Body of pancreas (tissue), 4 donors: ENCODE measurements at regions not wholly inside any gene's neighbourhood (a gene's known extent, or its start where the extent isn't known, plus 50 kb on each side); places are given as distances from the start of the nearest gene placed in this dataset.

Experiments
- ATAC-seq: fragments of 150-250 bp; one replicate; pipeline ENCODE4 v1.9.1; 2016
- DNase-seq, 4 donors: peaks; one replicate each; pipeline ENCODE4 v3.0.0-alpha.2; 2019
- H3K27ac ChIP-seq, 4 donors: fragments of 200-600 bp; sonication (generic); 1 replicate in 3 of 4; 2 replicates in 1 of 4; pipeline versions ENCODE4 v1.5.1 to v1.6.1; 2016 to 2019; ENCODE audit warnings: mild to moderate bottlenecking in 1 of 4, mixed read lengths in 1 of 4, moderate library complexity in 1 of 4
- H3K27me3 ChIP-seq, 2 donors: fragments of 200-600 bp; sonication (generic); one replicate each; pipeline ENCODE4 v1.6.0; 2016; ENCODE audit warnings: mild to moderate bottlenecking in 1 of 2
- H3K36me3 ChIP-seq, 2 donors: fragments of 200-600 bp; sonication (generic); replicated peaks in 1 of 2; 2 replicates each; pipeline ENCODE4 v1.5.1; 2016; ENCODE audit warnings: low read depth in 2 of 2; ENCODE audit not compliant: insufficient read depth in 1 of 2
- H3K4me1 ChIP-seq: fragments of 200-600 bp; sonication (generic); one replicate; pipeline ENCODE4 v1.6.0; 2016
- H3K4me3 ChIP-seq, 2 donors: fragments of 200-600 bp; sonication (generic); 1 replicate in 1 of 2; 2 replicates in 1 of 2; pipeline ENCODE4 v1.5.1; 2016 to 2019
- H3K9me3 ChIP-seq, 3 donors: fragments of 200-600 bp; sonication (generic); 1 replicate in 2 of 3; 2 replicates in 1 of 3; pipeline ENCODE4 v1.5.1; 2016
- CTCF ChIP-seq, 7 experiments: fragments of 450-650 bp in 4 of 7; fragments of 200-600 bp in 3 of 7; sonication (generic) in 3 of 7; IDR thresholded peaks; one replicate each; pipeline ENCODE4 v1.5.1; 2016 to 2019; ENCODE audit warnings: antibody characterized with exemption in 7 of 7
- POLR2A ChIP-seq, 3 donors: fragments of 450-650 bp; IDR thresholded peaks; one replicate each; pipeline ENCODE4 v1.6.1; 2016; ENCODE audit warnings: antibody characterized with exemption in 3 of 3, mild to moderate bottlenecking in 2 of 3
- WGBS, 2 donors: methylation state at CpG; one replicate each; pipeline ENCODE4 v1.1.5; 2017; 5-methylcytosine and 5-hydroxymethylcytosine counted together
- intact Hi-C: fragments of 100-400 bp; cut with DNase I; formaldehyde crosslinking; loops from one replicate; pipeline ENCODE4 v1.15.1; 2023

- Histone ChIP-seq H3K36me3 (no peaks in the 10 kb centered on the region), H3K4me1 (no peaks in the 10 kb centered on the region), H3K27ac (no peak overlapping the region), H3K9me3 (no peaks in the 10 kb centered on the region), H3K27me3 (no peaks in the 10 kb centered on the region), H3K4me3 (no peak overlapping the region)
- ATAC-seq (no peak), DNase-seq (no peak)
- 72 to 78% methylated on average over 3 of the region's 3 CpGs for WGBS, 2 donors
- intact Hi-C loops = no loop called here
- TF ChIP-seq CTCF (IDR thresholded peaks at IDR 0.05) (no peak), POLR2A (IDR thresholded peaks at IDR 0.05) (no peak)
These were observed 677.4 kb downstream of the SLITRK1 start for GRCh38 chr13:83204886-83205285.

GRCh38 chr13:83201506-83201905 is 680.8 kb downstream of the SLITRK1 start:
- DNase-seq (no peak), ATAC-seq (no peak)
- TF ChIP-seq POLR2A (IDR thresholded peaks at IDR 0.05) = no peak
- no peak for TF ChIP-seq CTCF (IDR thresholded peaks at IDR 0.05)
- H3K4me3 ChIP-seq = no peak overlapping the region
- no peak overlapping the region for H3K27ac ChIP-seq
- H3K4me1 ChIP-seq = no peaks in the 10 kb centered on the region
- WGBS, 2 donors = 53 to 59% methylated on average over 3 of the region's 3 CpGs
- no peaks in the 10 kb centered on the region for H3K36me3 ChIP-seq
- H3K27me3 ChIP-seq = no peaks in the 10 kb centered on the region
- H3K9me3 ChIP-seq = no peaks in the 10 kb centered on the region
- intact Hi-C loops = no loop called here

- intact Hi-C loops = no loop called here
These were observed 685.0 kb downstream of the SLITRK1 start for GRCh38 chr13:83197316-83197715.

GRCh38 chr13:83190020-83190419 is 692.3 kb downstream of the SLITRK1 start:
- H3K4me1 ChIP-seq = no peaks in the 10 kb centered on the region
- DNase-seq (no peak), ATAC-seq (no peak)
- TF ChIP-seq POLR2A (IDR thresholded peaks at IDR 0.05) = no peak
- no peak for TF ChIP-seq CTCF (IDR thresholded peaks at IDR 0.05)
- H3K36me3 ChIP-seq = no peaks in the 10 kb centered on the region
- WGBS, 2 donors = 52 to 71% methylated on average over 3 of the region's 3 CpGs
- H3K9me3 ChIP-seq = no peaks in the 10 kb centered on the region
- no peaks in the 10 kb centered on the region for H3K27me3 ChIP-seq
- no peak overlapping the region for H3K27ac ChIP-seq
- H3K4me3 ChIP-seq = no peak overlapping the region
- intact Hi-C loops = no loop called here

More at GRCh38 chr13:83197316-83197715, 685.0 kb downstream of the SLITRK1 start:
- DNase-seq = no peak
- Histone ChIP-seq H3K27me3 (no peaks in the 10 kb centered on the region), H3K9me3 (no peaks in the 10 kb centered on the region), H3K4me3 (no peak overlapping the region), H3K27ac (no peak overlapping the region), H3K4me1 (no peaks in the 10 kb centered on the region), H3K36me3 (no peaks in the 10 kb centered on the region)
- 71 to 82% methylated on average over 3 of the region's 3 CpGs for WGBS, 2 donors
- ATAC-seq = no peak
- TF ChIP-seq CTCF (IDR thresholded peaks at IDR 0.05) (no peak), POLR2A (IDR thresholded peaks at IDR 0.05) (no peak)

GRCh38 chr13:83184819-83185218 is 697.5 kb downstream of the SLITRK1 start:
- no peak overlapping the region for H3K27ac ChIP-seq
- no peaks in the 10 kb centered on the region for H3K36me3 ChIP-seq
- H3K9me3 ChIP-seq = no peaks in the 10 kb centered on the region
- 58% methylated on average over 2 of the region's 2 CpGs for WGBS, 2 donors
- H3K4me3 ChIP-seq = no peak overlapping the region
- DNase-seq (no peak), ATAC-seq (no peak)
- H3K4me1 ChIP-seq = no peaks in the 10 kb centered on the region
- intact Hi-C loops = no loop called here
- H3K27me3 ChIP-seq = no peaks in the 10 kb centered on the region
- no peak for TF ChIP-seq POLR2A (IDR thresholded peaks at IDR 0.05)
- no peak for TF ChIP-seq CTCF (IDR thresholded peaks at IDR 0.05)
